ENCODE measurements at regions not wholly inside any gene's neighbourhood (a gene's known extent, or its start where the extent isn't known, plus 50 kb on each side); places are given as distances from the start of the nearest gene placed in this dataset.

- Mint-ChIP-seq H3K36me3 (no peaks in the 10 kb centered on the region), H3K27me3 (peaks cover 0 to 4% of the 10 kb centered on the region in 2 donors), H3K4me3 (no peak overlapping the region)
Observed at GRCh38 chr2:6336752-6337471, 528.8 kb downstream of the CMPK2 start.

GRCh38 chr2:6337472-6337820 lies 528.3 kb downstream of the CMPK2 start:
- peaks cover 0 to 4% of the 10 kb centered on the region in 2 donors for H3K27me3 Mint-ChIP-seq
- H3K4me3 Mint-ChIP-seq = no peak overlapping the region
- ATAC-seq (replicated peaks) (no peak), DNase-seq (no peak)
- no peak overlapping the region for H3K27ac Mint-ChIP-seq
- H3K4me1 Mint-ChIP-seq = peaks cover 5 to 11% of the 10 kb centered on the region in 2 donors
- peaks cover 0 to 2% of the 10 kb centered on the region in 2 donors for H3K9me3 Mint-ChIP-seq
- no peaks in the 10 kb centered on the region for H3K36me3 Mint-ChIP-seq

More at GRCh38 chr2:6336752-6337471, 528.8 kb downstream of the CMPK2 start:
- no peak overlapping the region for H3K27ac Mint-ChIP-seq
- DNase-seq = no peak
- peaks cover 3 to 8% of the 10 kb centered on the region in 2 donors for H3K4me1 Mint-ChIP-seq
- peaks cover 0 to 2% of the 10 kb centered on the region in 2 donors for H3K9me3 Mint-ChIP-seq
- ATAC-seq (replicated peaks) = no peak

GRCh38 chr2:6341588-6342129 lies 524.0 kb downstream of the CMPK2 start:
- ATAC-seq (replicated peaks) = no peak
- H3K27me3 Mint-ChIP-seq = peaks cover 0 to 2% of the 10 kb centered on the region in 2 donors
- H3K36me3 Mint-ChIP-seq = peaks cover 2 to 4% of the 10 kb centered on the region in 2 donors
- H3K4me3 Mint-ChIP-seq = no peak overlapping the region
- no peak overlapping the region for H3K27ac Mint-ChIP-seq
- DNase-seq = no peak
- H3K9me3 Mint-ChIP-seq = peaks cover 0 to 6% of the 10 kb centered on the region in 2 donors
- peaks cover 19 to 32% of the 10 kb centered on the region in 2 donors for H3K4me1 Mint-ChIP-seq

- Mint-ChIP-seq H3K36me3 (peaks cover 2 to 4% of the 10 kb centered on the region in 2 donors), H3K9me3 (peaks cover 0 to 6% of the 10 kb centered on the region in 2 donors), H3K4me3 (no peak overlapping the region), H3K27me3 (no peaks in the 10 kb centered on the region), H3K27ac (no peak overlapping the region), H3K4me1 (peaks cover 19 to 32% of the 10 kb centered on the region in 2 donors)
- DNase-seq (no peak), ATAC-seq (replicated peaks) (no peak)
Observed at GRCh38 chr2:6342273-6342920, 523.3 kb downstream of the CMPK2 start.

GRCh38 chr2:6343076-6343475 lies 522.6 kb downstream of the CMPK2 start:
- Mint-ChIP-seq H3K9me3 (peaks cover 0 to 6% of the 10 kb centered on the region in 2 donors), H3K4me1 (peaks cover 19 to 32% of the 10 kb centered on the region in 2 donors), H3K36me3 (peaks cover 2 to 4% of the 10 kb centered on the region in 2 donors), H3K27ac (no peak overlapping the region), H3K27me3 (no peaks in the 10 kb centered on the region), H3K4me3 (no peak overlapping the region)
- DNase-seq (no peak), ATAC-seq (replicated peaks) (no peak)

- no peak overlapping the region for H3K4me3 Mint-ChIP-seq
- H3K27ac Mint-ChIP-seq = no peak overlapping the region
- peak; percentile 84 to 87 for ATAC-seq (replicated peaks)
- peaks cover 0 to 5% of the 10 kb centered on the region in 2 donors for H3K36me3 Mint-ChIP-seq
- peaks cover 10 to 17% of the 10 kb centered on the region in 2 donors for H3K4me1 Mint-ChIP-seq
- no peaks in the 10 kb centered on the region for H3K9me3 Mint-ChIP-seq
- H3K27me3 Mint-ChIP-seq = peaks cover 4 to 8% of the 10 kb centered on the region in 2 donors
- no peak for DNase-seq
Observed at GRCh38 chr2:6352247-6352646, 513.5 kb downstream of the CMPK2 start.

GRCh38 chr2:6352906-6353515 lies 512.7 kb downstream of the CMPK2 start:
- no peak for ATAC-seq (replicated peaks)

GRCh38 chr2:6353669-6354068 lies 512.0 kb downstream of the CMPK2 start:
- Mint-ChIP-seq H3K27ac (no peak overlapping the region), H3K27me3 (peaks cover 11 to 12% of the 10 kb centered on the region in 2 donors), H3K4me1 (peaks cover 10 to 17% of the 10 kb centered on the region in 2 donors), H3K9me3 (no peaks in the 10 kb centered on the region), H3K4me3 (no peak overlapping the region), H3K36me3 (peaks cover 0 to 5% of the 10 kb centered on the region in 2 donors)
- ATAC-seq (replicated peaks) (peak in 1 of 2 donors; percentile 61), DNase-seq (no peak)

More at GRCh38 chr2:6352906-6353515, 512.7 kb downstream of the CMPK2 start:
- no peak overlapping the region for H3K27ac Mint-ChIP-seq
- H3K4me1 Mint-ChIP-seq = peaks cover 10 to 17% of the 10 kb centered on the region in 2 donors
- DNase-seq = no peak
- no peaks in the 10 kb centered on the region for H3K9me3 Mint-ChIP-seq
- peaks cover 0 to 5% of the 10 kb centered on the region in 2 donors for H3K36me3 Mint-ChIP-seq
- no peak overlapping the region for H3K4me3 Mint-ChIP-seq
- H3K27me3 Mint-ChIP-seq = peaks cover 8 to 12% of the 10 kb centered on the region in 2 donors

- Mint-ChIP-seq H3K27me3 (peaks cover 11 to 12% of the 10 kb centered on the region in 2 donors), H3K4me1 (peaks cover 10 to 17% of the 10 kb centered on the region in 2 donors), H3K27ac (no peak overlapping the region), H3K9me3 (no peaks in the 10 kb centered on the region), H3K36me3 (peaks cover 0 to 5% of the 10 kb centered on the region in 2 donors), H3K4me3 (no peak overlapping the region)
- DNase-seq = no peak
- no peak for ATAC-seq (replicated peaks)
Observed at GRCh38 chr2:6354546-6354945, 511.2 kb downstream of the CMPK2 start.

GRCh38 chr2:6355886-6356761 lies 509.6 kb downstream of the CMPK2 start:
- no peaks in the 10 kb centered on the region for H3K9me3 Mint-ChIP-seq
- H3K27ac Mint-ChIP-seq = no peak overlapping the region
- no peak for DNase-seq
- peaks cover 12 to 23% of the 10 kb centered on the region in 2 donors for H3K4me1 Mint-ChIP-seq
- ATAC-seq (replicated peaks) = no peak
- H3K27me3 Mint-ChIP-seq = peaks cover 7 to 17% of the 10 kb centered on the region in 2 donors
- no peaks in the 10 kb centered on the region for H3K36me3 Mint-ChIP-seq
- no peak overlapping the region for H3K4me3 Mint-ChIP-seq

- H3K9me3 Mint-ChIP-seq = no peaks in the 10 kb centered on the region
- no peak for ATAC-seq (replicated peaks)
- H3K4me1 Mint-ChIP-seq = peaks cover 3 to 10% of the 10 kb centered on the region in 2 donors
- no peak for DNase-seq
- H3K27me3 Mint-ChIP-seq = peaks cover 12 to 17% of the 10 kb centered on the region in 2 donors
- H3K27ac Mint-ChIP-seq = no peak overlapping the region
- no peaks in the 10 kb centered on the region for H3K36me3 Mint-ChIP-seq
- no peak overlapping the region for H3K4me3 Mint-ChIP-seq
Observed at GRCh38 chr2:6358546-6358945, 507.2 kb downstream of the CMPK2 start.

- Mint-ChIP-seq H3K4me3 (no peak overlapping the region), H3K4me1 (peaks cover 2 to 6% of the 10 kb centered on the region in 2 donors), H3K27ac (no peak overlapping the region), H3K36me3 (no peaks in the 10 kb centered on the region), H3K9me3 (no peaks in the 10 kb centered on the region), H3K27me3 (peaks cover 12 to 17% of the 10 kb centered on the region in 2 donors)
- no peak for ATAC-seq (replicated peaks)
- no peak for DNase-seq
Observed at GRCh38 chr2:6358985-6359384, 506.7 kb downstream of the CMPK2 start.

- H3K9me3 Mint-ChIP-seq = no peaks in the 10 kb centered on the region
- no peaks in the 10 kb centered on the region for H3K36me3 Mint-ChIP-seq
- ATAC-seq (replicated peaks) = no peak
- H3K27ac Mint-ChIP-seq = no peak overlapping the region
- H3K27me3 Mint-ChIP-seq = peaks cover 12 to 17% of the 10 kb centered on the region in 2 donors
- H3K4me1 Mint-ChIP-seq = peaks cover 2 to 5% of the 10 kb centered on the region in 2 donors
- H3K4me3 Mint-ChIP-seq = no peak overlapping the region
- DNase-seq = no peak
Observed at GRCh38 chr2:6359964-6360363, 505.7 kb downstream of the CMPK2 start.

Measured in stimulated activated naive B cell treated with anti-CD40 and anti-IgM and Interleukin-4, amounts not matched to agents 10 μg/mL and 1 μg/mL and 100 μg/mL, for 72 hours (primary cell).